Astrocyte of the spinal cord (primary cell): ENCODE measurements at regions not wholly inside any gene's neighbourhood (a gene's known extent, or its start where the extent isn't known, plus 50 kb on each side); places are given as distances from the start of the nearest gene placed in this dataset.

Experiments
- DNase-seq: peaks from one replicate; pipeline ENCODE4 v3.0.0; 2011; ENCODE audit warnings: low read depth, low spot score
- H3K4me3 ChIP-seq: 2 replicates; pipeline ENCODE4 v1.5.1; 2011; ENCODE audit warnings: low read depth, mild to moderate bottlenecking, low read length, moderate library complexity
- in situ Hi-C: cut with HindIII; loops from 2 replicates; pipeline ENCODE4 v1.10.0; 2017; ENCODE audit warnings: low sequenced_read_pairs
- TF ChIP-seq, protein P1 (sequence below): IDR thresholded peaks from 2 replicates; pipeline ENCODE4 v1.5.1; 2012; ENCODE audit warnings: low read depth, mild to moderate bottlenecking, low read length, inconsistent platforms

DNA sequence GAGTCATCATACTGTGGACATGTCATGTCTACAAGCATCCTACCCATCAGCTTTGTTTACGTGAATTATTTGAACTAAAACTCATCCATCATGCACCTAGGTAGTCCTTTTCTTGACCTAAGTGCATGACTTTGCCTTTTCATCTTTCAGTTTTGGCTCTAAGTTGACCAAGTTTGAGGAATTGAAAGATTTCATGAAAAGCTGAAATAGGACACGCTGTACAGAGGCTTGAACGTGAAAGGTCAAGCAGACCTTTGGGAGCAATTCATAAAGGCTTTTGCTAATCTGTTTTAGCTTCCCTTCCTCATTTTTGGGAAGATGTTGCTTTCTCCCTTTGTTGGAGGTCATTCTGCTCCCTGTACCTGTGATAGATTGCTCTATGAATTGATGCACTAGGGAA is 55.1 kb upstream of the MLIP start:
- no peak overlapping the region for H3K4me3 ChIP-seq
- no peak for DNase-seq
- TF ChIP-seq, protein P1, sequence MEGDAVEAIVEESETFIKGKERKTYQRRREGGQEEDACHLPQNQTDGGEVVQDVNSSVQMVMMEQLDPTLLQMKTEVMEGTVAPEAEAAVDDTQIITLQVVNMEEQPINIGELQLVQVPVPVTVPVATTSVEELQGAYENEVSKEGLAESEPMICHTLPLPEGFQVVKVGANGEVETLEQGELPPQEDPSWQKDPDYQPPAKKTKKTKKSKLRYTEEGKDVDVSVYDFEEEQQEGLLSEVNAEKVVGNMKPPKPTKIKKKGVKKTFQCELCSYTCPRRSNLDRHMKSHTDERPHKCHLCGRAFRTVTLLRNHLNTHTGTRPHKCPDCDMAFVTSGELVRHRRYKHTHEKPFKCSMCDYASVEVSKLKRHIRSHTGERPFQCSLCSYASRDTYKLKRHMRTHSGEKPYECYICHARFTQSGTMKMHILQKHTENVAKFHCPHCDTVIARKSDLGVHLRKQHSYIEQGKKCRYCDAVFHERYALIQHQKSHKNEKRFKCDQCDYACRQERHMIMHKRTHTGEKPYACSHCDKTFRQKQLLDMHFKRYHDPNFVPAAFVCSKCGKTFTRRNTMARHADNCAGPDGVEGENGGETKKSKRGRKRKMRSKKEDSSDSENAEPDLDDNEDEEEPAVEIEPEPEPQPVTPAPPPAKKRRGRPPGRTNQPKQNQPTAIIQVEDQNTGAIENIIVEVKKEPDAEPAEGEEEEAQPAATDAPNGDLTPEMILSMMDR: no peak
- in situ Hi-C loops: no loop called here

DNA sequence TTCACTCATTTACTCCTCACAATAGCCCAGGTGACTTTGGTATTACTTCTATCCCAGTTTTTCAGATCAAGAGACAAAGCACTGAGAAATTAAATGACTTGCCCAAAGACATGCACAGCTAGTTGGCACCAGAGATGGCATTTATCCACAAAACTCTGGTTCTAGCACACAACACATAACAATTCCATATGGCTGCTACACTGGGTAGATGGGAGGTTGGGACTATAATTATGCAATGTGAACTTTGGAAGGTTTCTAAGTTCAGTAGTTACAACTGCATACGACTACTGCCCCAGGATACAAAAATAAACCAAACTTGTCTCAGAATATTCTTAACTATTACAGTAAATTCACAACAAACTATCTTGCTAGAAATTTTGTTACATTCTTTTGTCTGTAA is 54.2 kb upstream of the MLIP start:
- DNase-seq: no peak
- TF ChIP-seq, protein P1: no peak
- in situ Hi-C loops: no loop called here
- no peak overlapping the region for H3K4me3 ChIP-seq

DNA sequence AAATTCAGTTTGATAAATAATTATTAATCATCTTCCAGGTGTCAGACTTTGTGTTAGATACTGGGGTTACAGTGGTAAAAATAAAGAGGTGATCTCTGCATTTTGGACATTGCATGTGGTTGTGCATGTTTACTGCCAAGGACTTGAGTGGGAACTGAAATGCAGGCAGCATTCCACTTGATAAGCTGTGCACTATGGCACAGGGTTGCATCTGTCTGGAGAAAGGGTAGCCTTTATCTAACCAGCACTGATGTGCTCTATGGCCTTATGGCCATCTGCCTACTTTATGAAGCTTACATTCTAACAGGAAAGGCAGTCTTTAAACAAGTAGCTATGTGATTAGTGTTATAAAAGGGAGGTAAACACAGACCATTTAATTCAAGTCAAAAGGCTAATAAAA is 53.0 kb upstream of the MLIP start:
- DNase-seq: no peak
- TF ChIP-seq, protein P1: no peak
- in situ Hi-C loops: no loop called here
- H3K4me3 ChIP-seq: no peak overlapping the region

DNA sequence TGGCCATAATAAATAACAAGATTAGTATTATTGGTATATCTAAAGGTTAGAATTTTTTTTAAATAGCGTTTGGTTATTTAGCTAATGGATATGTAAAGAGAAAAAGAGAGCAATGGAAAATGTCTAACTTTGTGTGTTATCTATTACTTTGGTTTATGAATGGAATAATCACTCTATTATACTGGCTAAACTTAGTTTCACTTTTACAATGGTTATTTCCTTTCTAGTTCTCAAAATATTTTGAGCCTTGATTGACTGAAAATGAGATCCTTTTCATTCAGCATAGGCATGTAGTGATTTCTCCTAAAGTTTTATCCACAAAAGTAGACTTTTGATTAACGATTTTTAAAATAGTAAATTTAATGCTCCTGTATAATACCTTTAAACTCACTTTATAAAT is 51.6 kb upstream of the MLIP start:
- H3K4me3 ChIP-seq: no peak overlapping the region
- in situ Hi-C loops: no loop called here
- TF ChIP-seq, protein P1: no peak
- no peak for DNase-seq

DNA sequence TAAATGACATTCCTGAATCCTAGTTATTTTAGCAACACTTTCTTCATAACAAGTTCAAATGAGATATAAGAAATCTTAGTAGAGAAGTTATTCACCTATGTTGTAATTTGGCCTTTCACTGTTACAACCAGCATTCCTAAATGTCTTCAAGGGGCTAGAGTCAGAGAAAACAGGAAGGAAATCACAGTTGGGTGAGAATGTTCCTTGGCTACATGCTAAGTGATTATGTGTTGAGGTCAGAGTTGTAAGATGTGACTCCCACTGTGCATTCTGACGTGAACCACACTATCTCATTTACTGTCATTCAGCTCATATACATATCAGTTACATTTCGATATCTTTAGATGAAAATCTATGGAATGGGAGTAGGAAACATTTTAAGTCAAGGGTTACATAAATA is 51.0 kb upstream of the MLIP start:
- DNase-seq: peak; percentile 60
- in situ Hi-C loops: no loop called here
- TF ChIP-seq, protein P1: no peak
- no peak overlapping the region for H3K4me3 ChIP-seq
